Stimulated activated CD8-positive, alpha-beta memory T cell treated with anti-CD3 and anti-CD28 coated beads, Interleukin-7, amount 100 ng/mL, for 48 hours (primary cell): ENCODE measurements at regions not wholly inside any gene's neighbourhood (a gene's known extent, or its start where the extent isn't known, plus 50 kb on each side); places are given as distances from the start of the nearest gene placed in this dataset.

Experiments used
- DNase-seq, 2 donors: peaks; one replicate each; pipeline ENCODE4 v3.0.0-alpha.2; 2020; ENCODE audit warnings: low read depth in 1 of 2; ENCODE audit errors: extremely low read depth in 1 of 2

GRCh38 chr16:86414991-86415740, 95.2 kb upstream of the FOXF1 start:
- no peak for DNase-seq

GRCh38 chr16:86418981-86419380, 91.3 kb upstream of the FOXF1 start:
- DNase-seq, result no peak

GRCh38 chr16:86419518-86419917, 90.8 kb upstream of the FOXF1 start:
- no peak for DNase-seq

GRCh38 chr16:86421995-86422394, 88.3 kb upstream of the FOXF1 start:
- DNase-seq, result no peak

- DNase-seq, result no peak
Observed at GRCh38 chr16:86424398-86424797, 85.9 kb upstream of the FOXF1 start.

GRCh38 chr16:86424985-86425384, 85.3 kb upstream of the FOXF1 start:
- no peak for DNase-seq

GRCh38 chr16:86426063-86426642, 84.2 kb upstream of the FOXF1 start:
- no peak for DNase-seq

GRCh38 chr16:86427433-86427851, 82.9 kb upstream of the FOXF1 start:
- DNase-seq, result no peak

GRCh38 chr16:86428729-86429517, 81.4 kb upstream of the FOXF1 start:
- no peak for DNase-seq

- DNase-seq, result no peak
Observed at GRCh38 chr16:86429663-86430062, 80.7 kb upstream of the FOXF1 start.

- DNase-seq, result no peak
Observed at GRCh38 chr16:86430814-86431213, 79.5 kb upstream of the FOXF1 start.

GRCh38 chr16:86431540-86431939, 78.8 kb upstream of the FOXF1 start:
- no peak for DNase-seq

- DNase-seq, result no peak
Observed at GRCh38 chr16:86432048-86432447, 78.3 kb upstream of the FOXF1 start.

- no peak for DNase-seq
Observed at GRCh38 chr16:86432691-86433090, 77.6 kb upstream of the FOXF1 start.

GRCh38 chr16:86436466-86437185, 73.7 kb upstream of the FOXF1 start:
- no peak for DNase-seq

- DNase-seq, result no peak
Observed at GRCh38 chr16:86437348-86437747, 73.0 kb upstream of the FOXF1 start.

- no peak for DNase-seq
Observed at GRCh38 chr16:86442703-86443102, 67.6 kb upstream of the FOXF1 start.

- no peak for DNase-seq
Observed at GRCh38 chr16:86443508-86444147, 66.7 kb upstream of the FOXF1 start.

- DNase-seq, result no peak
Observed at GRCh38 chr16:86444261-86444660, 66.1 kb upstream of the FOXF1 start.

GRCh38 chr16:86444661-86445060, 65.7 kb upstream of the FOXF1 start:
- no peak for DNase-seq

- DNase-seq, result no peak
Observed at GRCh38 chr16:86446279-86446678, 64.0 kb upstream of the FOXF1 start.
